ENCODE measurements at regions not wholly inside any gene's neighbourhood (a gene's known extent, or its start where the extent isn't known, plus 50 kb on each side); places are given as distances from the start of the nearest gene placed in this dataset.

- no peak for TF ChIP-seq POLR2AphosphoS5 (IDR thresholded peaks at IDR 0.05)
- TF ChIP-seq, protein P1, sequence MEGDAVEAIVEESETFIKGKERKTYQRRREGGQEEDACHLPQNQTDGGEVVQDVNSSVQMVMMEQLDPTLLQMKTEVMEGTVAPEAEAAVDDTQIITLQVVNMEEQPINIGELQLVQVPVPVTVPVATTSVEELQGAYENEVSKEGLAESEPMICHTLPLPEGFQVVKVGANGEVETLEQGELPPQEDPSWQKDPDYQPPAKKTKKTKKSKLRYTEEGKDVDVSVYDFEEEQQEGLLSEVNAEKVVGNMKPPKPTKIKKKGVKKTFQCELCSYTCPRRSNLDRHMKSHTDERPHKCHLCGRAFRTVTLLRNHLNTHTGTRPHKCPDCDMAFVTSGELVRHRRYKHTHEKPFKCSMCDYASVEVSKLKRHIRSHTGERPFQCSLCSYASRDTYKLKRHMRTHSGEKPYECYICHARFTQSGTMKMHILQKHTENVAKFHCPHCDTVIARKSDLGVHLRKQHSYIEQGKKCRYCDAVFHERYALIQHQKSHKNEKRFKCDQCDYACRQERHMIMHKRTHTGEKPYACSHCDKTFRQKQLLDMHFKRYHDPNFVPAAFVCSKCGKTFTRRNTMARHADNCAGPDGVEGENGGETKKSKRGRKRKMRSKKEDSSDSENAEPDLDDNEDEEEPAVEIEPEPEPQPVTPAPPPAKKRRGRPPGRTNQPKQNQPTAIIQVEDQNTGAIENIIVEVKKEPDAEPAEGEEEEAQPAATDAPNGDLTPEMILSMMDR (IDR thresholded peaks at IDR 0.05) = no peak
- TF ChIP-seq POLR2A (IDR thresholded peaks at IDR 0.05) = no peak
Observed at GRCh38 chr3:159806412-159806811, 182.2 kb upstream of the IL12A start.
